ENCODE measurements at regions not wholly inside any gene's neighbourhood (a gene's known extent, or its start where the extent isn't known, plus 50 kb on each side); places are given as distances from the start of the nearest gene placed in this dataset.

DNA sequence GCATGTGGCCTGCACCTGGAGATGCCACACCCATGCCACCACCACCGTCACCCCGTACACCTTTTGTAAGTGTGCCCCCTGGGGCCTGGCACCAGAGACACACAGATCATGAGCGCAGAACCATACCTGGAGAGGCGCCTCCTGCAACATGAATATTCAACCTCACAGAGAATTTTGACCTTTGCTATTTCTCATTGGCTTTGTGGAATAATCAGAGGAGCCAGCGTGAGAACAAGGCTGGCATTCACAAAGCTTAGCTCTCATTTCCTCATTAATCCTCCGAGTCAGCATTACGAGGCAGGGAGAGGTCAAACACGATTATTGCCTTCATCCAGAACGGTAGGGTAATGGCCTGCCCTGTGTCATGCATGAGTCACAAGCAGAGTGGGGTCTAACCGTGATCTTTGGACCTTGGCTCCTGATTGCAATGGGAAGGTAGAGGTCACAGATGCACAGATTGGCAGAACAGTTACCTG, 73.0 kb upstream of the POMGNT2 start:
- DNase-seq = peak in 1 of 2 donors; percentile 22

DNA sequence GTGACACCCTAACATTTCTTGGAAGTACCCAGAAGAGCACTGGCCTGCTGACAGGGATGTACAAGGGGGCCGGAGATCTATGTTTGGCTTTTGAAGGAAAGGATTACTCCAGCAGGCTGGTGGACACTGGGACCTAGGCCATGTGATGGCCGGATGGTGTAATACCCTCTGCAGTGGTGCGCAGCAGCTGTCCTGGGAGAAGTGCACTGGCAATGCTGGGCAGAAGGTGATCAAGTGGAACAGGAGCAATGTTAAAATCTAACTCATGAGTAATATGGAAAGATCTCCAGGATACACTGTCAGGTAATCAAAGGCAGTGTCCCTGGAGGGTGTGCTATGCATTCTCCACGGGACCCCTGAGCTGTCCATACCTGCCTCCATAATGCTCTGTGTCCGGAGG, 71.2 kb upstream of the POMGNT2 start:
- no peak for DNase-seq

DNA sequence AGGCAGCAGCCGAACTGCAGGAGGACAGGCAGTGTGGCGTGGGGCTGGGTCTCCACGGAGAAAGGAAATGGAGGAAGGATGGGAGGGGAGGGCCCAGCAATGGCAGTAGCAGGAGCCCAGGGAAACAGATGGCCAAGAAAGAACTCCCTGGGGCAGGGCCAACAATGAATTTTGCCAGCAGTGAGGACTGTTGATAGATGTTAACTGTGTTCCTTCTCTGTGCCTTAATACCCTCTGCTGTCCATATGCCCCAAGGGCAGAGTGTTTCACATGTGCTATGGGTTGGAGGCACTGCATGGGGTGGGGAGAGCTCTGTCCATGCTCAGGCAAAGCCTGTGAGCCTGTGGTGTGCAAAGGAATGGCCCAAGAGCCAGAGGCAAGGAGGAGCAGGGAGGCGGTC, 70.8 kb upstream of the POMGNT2 start:
- DNase-seq = no peak

DNA sequence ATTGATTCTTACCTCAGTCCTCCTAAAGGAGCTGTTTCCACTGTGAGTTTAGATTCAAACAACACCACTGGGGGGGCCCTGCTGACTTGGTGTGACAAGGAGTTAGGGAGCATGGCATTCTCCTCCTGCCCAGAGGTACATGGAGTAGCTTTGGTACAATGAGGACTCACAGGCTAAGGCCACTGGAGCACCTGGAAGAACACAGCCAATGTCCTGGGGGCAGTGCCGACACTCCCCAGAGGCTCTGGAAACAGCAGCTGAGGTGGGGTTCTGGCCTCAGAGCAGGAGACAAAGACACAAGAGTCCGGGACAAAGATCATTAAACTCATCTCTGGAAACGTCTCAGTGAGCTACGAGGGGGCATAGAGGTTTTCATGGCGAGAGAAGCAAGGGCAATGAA, 69.7 kb upstream of the POMGNT2 start:
- DNase-seq = no peak

DNA sequence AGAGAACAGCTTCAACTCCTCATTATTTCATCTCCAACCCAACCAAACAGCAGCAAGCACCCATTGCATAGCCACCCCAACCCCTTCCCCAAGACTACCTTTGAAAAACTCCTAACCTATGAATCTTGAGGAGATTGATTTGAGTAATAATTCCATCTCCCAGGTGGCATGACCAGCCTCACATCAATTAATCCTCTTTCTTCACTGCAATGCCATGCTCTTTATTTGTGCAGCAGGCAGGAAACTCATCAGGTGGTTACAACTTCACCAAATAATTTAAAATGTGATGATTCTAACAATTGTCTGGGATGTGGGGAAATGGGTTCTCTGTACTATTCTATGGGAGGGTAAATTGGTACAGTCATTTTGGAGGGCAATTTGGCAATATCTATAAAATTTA, 68.1 kb upstream of the POMGNT2 start:
- DNase-seq = no peak

DNA sequence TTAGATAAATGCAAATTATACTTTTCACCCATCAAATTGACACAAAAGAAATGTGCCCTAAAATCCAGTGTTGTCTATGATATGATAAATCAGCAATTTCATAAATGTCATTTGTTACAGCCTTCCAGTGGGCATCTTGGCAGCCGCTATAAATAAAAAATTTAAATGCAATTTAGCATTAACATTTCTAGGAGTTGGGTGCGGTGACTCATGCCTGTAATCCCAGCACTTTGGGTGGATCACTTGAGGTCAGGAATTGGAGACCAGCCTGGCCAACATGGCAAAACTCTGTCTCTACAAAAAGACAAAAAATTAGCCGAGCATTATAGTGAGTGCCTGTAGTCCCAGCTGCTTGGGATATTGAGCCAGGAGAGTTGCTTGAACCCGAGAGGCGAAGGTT, 65.9 kb upstream of the POMGNT2 start:
- no peak for DNase-seq

DNA sequence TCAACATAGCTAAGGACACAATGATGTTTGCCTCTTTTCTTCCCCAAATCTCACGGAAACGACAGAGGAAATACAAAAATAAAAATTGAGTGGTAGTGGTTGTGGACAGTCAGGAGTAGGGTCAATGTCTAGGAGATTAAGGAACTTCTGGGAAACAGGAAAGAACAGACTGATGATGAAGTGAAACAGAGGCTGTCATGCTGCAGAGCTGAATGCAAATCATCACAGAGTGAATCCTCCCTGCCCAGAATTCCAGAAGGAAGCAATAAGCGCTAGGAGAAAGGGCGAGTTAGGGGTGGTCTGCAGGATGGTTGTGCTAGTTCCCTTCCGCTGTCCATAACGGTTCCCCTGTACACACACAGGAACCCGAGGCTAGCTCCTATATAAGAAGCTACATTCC, 64.7 kb upstream of the POMGNT2 start:
- no peak for DNase-seq

DNA sequence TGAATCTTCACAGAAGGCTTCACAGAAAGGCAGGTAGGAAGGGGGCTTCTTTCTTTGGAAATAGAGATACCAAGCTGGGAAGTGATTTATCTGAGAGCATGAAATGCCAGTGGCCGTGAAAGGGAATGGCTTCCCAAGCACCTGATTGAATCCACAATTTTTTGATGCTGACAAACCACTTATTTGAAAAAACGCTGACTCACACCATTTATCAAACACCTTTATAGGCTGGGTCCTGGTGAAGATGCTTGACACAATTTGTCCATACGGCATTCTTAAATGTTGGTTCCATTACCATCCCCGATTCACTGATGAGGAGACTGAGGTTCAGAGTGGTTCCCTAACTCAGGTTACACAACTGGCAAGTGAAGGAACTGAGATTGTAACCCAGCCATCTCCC, 64.1 kb upstream of the POMGNT2 start:
- DNase-seq = no peak

DNA sequence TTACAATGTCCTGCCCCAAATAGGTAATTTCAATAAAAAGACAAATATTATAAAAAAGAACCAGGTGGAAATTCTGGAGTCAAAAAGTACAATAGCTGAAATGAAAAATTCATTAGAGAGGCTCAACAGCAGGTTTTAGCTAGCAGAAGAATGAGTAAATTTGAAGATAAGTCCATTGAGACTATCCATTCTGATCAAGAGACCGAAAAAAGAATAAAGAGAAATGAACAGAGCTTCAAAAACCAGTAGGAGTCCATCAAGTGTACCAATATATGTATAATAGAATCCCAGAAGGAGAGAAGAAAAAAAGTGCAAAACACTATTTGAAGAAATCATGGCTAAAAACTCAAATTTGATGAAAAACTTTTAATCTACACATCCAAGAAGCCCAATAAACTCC, 60.5 kb upstream of the POMGNT2 start:
- DNase-seq = no peak

DNA sequence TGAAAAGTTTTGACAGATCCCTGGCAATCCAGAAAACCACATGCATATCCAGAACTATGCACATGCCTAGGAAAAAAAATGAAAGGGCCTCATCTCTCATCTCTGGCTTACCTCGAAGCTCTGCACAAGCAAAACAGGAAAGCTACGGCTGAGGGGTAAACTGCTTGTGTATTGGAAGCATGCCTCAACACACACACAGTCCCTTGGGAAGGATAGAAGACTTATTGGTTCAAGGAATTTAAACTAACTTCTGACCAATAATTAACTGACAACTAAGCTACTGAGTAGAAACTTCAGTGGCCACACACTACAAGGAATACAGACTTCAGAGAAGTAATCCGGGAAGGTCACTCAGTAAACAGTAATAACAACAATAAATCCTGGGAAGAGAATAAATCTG, 59.9 kb upstream of the POMGNT2 start:
- no peak for DNase-seq

DNA sequence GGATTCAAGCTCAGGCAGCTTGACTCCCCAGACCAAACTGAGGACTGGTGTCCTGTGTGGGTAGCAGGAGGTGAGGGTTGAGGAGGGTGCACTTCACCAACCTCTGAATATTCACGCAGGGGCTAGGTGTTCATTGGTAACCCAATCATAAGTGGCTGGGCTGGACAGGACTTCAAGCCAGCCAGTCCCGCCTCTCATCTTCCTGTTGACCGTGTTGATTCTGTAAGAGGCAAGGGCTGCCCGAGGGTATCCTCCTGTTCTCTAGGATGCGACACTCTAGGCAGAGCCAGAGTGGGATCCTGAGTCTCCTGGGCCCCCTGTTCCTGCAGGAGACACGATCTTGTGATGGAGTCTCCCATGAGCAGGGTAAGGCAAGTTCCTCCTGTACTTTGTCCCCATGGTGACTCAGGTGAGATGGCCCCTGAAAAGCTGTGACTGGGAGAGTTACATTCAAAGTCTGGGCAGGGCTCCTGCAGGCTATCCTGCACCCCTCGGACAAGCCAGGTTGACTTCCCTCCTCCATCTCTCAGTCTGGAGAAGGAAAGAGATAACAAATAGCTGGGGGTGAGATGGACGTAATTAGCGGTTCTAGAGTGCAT, 58.1 kb upstream of the POMGNT2 start:
- no peak for DNase-seq

DNA sequence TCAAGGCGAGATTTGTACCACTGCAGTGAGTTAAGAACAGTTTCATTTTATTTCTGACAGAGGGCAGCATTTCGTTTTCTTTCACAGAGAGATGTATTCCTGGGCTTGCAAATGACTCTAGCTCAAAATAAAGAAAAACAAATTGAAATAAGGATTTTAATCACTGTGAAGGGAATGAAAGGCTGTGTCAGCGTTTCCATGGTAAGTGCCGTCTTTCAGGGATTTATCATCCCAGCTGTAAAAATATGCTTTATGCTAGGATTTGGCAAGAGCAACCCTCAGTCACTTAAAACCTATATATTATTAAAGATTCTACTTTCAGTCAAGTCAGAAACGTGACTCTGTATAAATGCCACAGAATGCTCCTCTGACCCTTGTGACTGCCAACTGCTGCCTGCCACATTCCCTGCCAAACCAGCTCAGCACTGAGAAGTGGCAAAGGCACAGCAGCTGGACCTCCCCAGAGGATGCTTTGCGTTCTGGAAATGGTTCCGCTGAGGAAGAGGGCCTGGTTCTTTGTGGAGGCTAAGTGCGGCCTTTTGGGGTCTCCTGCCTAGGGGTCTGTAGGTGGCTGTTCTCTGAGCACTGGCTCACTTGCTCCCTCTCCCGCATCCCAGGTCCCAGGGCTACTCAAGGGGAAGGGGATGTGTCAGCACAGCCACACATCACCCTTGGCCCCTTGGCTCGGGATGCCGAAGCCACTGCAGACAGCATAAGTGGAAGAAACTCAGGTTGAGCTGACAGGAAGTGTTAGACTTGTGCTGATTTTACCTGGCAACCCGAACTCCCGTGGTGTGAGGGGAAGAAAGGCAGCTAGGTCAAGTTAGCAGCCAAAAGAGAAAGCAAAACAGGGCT, 56.6 kb upstream of the POMGNT2 start:
- peak; percentile 42 to 71 for DNase-seq

DNA sequence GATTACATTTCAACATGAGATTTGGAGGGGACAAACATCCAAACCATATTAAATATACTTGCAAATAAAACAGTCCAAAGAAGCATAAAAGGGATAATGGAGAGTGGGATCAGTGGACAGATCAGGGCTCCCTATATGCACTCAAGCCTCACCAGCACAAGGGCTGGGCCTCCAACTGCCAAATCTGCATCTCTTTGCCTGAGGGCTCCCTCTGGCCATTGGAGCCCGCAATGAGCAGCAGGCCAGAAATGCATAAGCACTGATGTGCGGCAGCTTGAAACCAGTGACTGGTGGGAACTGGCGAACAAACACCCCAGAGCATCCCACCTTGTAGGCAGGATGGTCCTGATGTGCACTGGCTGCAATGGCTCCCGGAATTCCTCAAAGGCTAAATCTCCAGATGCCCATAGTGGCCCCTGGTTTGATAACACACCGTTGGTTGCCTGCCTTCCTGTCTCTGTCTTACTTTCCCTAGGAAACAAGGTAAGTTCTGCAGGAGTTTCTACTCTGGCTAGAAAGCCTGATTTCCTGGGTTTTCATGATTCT, 55.9 kb upstream of the POMGNT2 start:
- DNase-seq = no peak

DNA sequence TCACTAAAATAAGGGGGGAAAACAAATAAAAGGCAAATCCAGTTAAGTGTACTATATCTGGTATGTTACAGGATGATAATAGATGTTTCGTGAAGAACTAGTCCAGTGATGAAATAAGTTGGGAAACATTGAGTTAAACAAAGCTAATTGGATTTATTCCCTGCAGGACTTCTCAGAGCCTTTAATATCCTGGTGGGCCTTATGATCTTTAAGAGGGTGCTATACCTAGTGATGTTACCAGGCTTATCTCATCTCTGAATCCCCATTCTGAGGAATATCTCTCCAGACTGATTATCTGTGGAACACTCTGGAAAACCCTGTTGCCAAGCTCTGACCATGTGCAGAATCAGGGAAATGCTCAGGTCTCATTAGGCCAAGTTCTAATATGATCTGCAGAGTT, 54.8 kb upstream of the POMGNT2 start:
- no peak for DNase-seq

DNA sequence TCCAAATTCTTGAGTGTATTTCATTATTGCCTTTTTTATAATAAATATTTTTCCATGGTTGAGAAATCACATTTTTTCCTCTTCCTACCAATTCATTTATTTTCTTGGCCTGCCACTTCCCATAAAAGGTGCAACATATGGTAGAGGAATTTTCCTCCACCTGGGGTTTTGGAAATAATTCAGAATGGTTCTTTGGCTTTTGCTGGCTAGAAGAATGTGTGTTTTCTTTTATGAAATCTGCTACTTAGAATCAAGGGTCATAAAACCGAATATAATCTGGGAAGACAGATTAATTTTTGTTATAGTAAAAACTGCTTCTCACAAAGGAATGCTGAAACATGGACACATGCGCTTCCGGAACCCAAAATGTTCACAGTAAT, 54.0 kb upstream of the POMGNT2 start:
- no peak for DNase-seq

DNA sequence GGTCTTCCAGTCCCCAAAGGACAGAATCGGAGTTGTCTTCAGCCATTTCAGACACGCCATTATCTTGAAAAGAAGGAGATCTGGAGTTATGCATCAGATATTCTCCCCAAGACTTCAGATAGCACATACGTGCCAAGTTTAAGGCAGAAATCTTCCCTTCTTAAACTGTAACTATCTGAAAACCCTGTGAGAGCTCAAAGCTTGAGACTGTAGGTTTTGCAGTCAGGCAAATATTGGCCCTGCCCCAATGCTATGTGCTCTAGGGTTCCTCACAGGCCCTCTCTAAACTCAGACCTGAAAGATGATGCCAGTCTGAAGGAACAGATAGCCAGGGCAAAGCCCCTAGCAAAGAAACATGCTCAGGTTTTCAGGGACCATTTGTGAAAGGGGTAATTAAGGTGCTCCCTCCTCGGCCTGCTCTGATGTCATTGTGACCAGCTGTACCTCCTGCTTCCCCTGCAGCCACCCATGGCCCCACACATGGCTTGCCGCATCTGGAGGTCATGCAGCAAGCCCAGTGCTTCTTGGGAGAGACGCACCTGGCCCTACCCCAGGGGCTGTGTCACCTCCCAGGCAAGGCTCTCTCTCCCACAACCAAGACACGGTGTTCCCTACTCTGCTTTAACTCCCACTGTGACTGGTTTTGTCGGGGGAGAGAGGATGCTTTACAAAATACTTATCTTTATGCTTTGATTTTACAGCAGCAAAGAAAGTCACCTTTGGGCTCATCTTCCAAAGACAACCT, 53.4 kb upstream of the POMGNT2 start:
- no peak for DNase-seq

DNA sequence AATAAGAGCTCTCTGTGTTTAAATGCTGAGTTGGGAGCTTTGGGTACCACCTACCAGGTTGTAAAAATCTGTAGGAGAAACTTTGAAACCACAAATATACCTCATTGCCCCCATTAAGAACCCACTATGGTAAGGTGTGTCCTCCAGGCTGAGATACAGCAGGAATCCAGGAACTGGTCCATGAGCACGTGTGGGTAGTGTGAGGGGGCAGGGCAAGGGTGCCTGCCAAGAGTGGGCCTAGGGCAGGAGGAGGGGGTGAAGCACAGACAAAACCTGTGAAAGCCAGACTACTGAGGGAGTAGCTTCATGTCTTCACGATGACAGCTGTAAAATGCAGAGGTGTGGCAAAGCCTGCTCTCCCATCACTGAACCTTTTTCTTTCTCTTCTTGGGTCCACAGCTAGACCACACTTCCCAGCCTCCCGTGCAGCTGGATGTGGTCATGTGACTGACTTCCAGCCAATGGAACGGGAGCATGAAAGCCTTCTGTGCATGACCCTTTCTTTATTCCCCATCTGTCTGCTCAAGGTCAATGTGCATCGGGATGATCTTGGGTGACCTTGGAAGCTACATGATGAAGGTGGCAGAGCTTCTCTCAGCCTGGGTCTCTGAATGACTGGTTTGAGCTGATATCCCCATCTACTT, 51.1 kb upstream of the POMGNT2 start:
- no peak for DNase-seq

DNA sequence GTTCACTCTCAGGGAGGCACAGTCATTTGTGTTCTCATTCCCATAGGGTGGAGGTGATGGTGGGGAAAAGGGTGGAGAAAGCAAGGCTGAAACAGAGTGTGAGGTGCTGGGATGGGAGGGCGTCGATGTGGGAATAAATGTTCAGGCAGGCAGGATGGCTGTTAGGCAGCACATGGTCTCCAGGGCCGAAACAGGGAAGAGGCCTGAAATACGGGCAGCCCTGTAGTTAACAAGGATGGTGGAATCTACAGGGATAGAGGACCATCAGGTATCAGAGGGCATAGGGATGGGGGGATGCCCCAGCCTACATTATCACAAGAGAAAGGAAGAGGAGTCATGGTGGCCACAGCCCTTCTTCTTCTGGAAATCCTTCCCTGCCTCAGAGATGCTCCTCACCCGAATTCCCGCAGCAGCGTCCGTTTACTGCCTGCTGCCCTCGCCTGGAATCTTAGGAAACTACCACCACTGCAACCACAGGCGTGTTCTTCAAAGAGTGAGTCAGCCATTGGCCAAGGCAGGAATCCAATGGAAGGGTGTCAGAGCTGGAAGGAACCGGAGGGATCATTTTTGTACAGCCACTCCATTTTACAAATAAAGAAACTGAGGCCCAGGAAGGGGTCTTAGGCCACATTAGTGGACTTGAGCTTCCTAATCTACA, 49.7 kb upstream of the POMGNT2 start:
- no peak for DNase-seq

Data from CD4-positive, alpha-beta T cell treated with Interferon alpha-2 for 1 hour (primary cell).